D721Med (cell line): ENCODE measurements at regions not wholly inside any gene's neighbourhood (a gene's known extent, or its start where the extent isn't known, plus 50 kb on each side); places are given as distances from the start of the nearest gene placed in this dataset.

Experiments used
- DNase-seq: peaks from one replicate; pipeline ENCODE4 v3.0.0; 2011; ENCODE audit warnings: low spot score; ENCODE audit not compliant: insufficient read length
- FAIRE-seq: peaks from 2 replicates; lab custom pipeline; 2011; peaks lifted over from hg19 to GRCh38; lab: Jason Lieb, UNC
- TF ChIP-seq, protein P1 (sequence below): IDR thresholded peaks from 2 replicates; pipeline ENCODE4 v1.5.1; 2012; ENCODE audit warnings: mild to moderate bottlenecking, control low read depth; ENCODE audit not compliant: insufficient read depth; ENCODE audit errors: missing control alignments

DNA sequence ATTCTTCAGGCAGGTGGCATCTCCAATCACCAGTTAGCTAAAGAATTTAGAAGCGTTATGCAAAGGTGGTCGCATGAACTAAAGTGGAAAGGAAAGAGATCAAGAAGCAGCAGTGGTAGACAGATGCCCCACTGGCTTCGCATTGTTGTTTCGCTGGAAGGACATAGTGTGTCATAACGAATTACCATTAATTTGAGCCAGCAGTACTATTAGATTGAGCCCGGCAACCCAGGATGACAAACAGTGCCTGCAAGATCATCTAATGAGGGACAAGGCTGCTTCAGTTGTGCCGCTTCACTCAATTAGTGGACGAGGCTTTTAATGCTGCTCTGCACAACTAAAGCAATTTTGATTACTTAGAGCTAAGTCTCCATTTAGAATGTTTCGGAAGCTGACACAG lies 274.5 kb upstream of the SOX5 start:
- no peak for DNase-seq
- TF ChIP-seq, protein P1, sequence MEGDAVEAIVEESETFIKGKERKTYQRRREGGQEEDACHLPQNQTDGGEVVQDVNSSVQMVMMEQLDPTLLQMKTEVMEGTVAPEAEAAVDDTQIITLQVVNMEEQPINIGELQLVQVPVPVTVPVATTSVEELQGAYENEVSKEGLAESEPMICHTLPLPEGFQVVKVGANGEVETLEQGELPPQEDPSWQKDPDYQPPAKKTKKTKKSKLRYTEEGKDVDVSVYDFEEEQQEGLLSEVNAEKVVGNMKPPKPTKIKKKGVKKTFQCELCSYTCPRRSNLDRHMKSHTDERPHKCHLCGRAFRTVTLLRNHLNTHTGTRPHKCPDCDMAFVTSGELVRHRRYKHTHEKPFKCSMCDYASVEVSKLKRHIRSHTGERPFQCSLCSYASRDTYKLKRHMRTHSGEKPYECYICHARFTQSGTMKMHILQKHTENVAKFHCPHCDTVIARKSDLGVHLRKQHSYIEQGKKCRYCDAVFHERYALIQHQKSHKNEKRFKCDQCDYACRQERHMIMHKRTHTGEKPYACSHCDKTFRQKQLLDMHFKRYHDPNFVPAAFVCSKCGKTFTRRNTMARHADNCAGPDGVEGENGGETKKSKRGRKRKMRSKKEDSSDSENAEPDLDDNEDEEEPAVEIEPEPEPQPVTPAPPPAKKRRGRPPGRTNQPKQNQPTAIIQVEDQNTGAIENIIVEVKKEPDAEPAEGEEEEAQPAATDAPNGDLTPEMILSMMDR: no peak
- no peak for FAIRE-seq

DNA sequence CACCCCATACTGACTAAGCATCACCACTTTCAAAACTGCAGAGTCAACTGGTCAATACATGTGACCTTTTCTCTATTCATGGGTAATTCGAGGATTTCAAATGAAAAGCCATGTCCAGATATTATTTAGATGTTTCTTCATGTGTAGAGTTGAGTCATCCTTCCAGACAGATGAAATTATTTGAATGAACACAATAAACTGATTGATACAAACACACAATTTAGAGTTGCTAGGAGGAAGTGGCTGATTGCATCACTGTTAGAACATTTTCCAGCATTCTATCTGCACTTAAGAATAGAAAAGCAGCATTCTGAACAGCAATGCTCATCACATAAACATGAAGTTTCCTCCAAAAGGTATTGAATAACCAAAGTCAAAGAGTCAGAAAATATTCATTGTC lies 273.5 kb upstream of the SOX5 start:
- FAIRE-seq (no peak), DNase-seq (no peak)
- TF ChIP-seq, protein P1: no peak

DNA sequence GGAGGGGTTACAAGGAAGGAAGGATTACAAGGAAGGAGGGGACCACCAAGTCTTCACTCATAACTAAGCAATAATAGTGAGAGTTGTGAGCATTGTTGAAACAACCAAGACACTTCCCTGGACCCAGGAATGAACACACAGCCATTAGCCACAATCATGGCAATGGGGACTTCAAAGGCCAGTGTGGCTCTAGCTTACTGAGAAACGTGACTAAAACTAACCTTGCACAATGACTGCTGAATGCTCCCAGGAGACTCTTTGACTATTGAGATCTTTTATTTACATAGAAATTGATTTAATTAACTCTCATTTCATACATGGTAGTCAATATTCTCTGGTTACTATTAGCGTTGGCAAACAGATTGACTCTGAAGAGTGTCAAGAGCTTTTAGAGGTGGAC lies 263.0 kb upstream of the SOX5 start:
- DNase-seq (no peak), FAIRE-seq (no peak)
- TF ChIP-seq, protein P1: no peak

DNA sequence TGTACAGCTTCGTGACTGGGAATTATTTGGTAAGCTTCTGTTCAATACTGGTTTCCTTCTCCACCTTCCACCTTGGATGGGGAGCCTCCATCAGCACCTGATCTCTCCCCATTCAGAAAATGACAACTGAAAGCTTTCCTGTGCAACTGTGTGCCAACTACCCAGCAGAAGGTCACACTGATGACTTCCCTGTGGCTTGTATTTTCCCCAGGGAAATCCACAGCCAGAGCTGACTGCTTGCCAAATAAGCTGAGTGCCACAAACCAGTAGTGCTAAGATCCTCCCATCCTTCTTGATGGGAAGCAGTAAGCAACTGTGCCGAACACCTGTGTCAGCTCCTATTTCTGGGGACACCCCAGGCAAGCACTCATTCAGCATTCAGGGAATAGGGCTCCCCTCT lies 257.2 kb upstream of the SOX5 start:
- TF ChIP-seq, protein P1: no peak
- no peak for DNase-seq
- FAIRE-seq: no peak

DNA sequence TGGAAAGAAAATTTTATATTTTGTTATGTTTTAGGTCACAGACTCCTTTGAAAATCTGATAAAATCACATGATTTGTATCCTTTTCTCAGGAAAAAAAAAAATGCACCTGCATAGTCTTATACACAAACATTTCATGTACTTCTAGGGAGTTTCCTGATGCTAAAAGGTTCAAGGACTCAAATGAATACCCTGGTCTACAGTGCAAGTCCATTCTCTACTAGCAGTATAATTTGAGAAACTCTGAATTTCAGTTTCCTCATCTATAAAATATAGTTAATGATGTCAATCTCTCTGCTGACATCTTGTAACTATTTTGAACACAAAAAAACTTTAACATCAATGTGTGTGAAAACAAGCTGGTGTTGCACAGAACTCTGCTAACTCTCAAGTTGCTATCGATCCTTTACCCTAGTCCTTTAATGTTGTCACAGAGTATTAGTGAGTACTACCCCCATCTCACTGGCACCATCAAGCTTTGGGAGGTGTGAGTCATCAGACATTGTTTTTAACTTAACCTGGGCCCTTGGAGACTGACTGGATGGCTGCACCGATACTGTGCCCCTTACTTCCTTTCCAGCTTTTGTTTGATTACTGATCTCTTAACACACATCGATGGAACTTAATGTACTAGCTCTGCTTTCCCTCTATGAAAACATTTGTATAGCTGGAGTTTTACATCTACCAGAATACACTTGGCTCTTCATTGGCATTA lies 251.9 kb upstream of the SOX5 start:
- TF ChIP-seq, protein P1: no peak
- DNase-seq (no peak), FAIRE-seq (no peak)

DNA sequence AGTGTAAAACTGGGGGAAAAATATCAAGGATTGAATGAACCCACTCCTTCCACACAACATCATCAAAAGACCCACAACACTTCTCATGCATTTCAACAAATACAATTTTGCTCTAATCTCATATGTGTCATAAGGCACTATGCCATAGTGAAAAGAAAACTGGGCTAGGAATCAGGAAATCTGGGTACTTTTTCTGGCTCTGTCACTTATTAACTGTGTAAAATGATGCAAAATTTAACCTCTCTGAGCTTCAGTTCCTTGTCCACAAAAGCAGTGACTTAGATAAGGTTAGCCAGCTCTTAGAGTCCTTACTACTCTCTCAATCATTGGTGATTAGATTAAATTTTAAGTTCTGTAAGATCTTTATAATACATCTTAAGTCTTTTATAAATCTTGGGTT lies 250.5 kb upstream of the SOX5 start:
- TF ChIP-seq, protein P1: no peak
- DNase-seq: no peak
- no peak for FAIRE-seq

DNA sequence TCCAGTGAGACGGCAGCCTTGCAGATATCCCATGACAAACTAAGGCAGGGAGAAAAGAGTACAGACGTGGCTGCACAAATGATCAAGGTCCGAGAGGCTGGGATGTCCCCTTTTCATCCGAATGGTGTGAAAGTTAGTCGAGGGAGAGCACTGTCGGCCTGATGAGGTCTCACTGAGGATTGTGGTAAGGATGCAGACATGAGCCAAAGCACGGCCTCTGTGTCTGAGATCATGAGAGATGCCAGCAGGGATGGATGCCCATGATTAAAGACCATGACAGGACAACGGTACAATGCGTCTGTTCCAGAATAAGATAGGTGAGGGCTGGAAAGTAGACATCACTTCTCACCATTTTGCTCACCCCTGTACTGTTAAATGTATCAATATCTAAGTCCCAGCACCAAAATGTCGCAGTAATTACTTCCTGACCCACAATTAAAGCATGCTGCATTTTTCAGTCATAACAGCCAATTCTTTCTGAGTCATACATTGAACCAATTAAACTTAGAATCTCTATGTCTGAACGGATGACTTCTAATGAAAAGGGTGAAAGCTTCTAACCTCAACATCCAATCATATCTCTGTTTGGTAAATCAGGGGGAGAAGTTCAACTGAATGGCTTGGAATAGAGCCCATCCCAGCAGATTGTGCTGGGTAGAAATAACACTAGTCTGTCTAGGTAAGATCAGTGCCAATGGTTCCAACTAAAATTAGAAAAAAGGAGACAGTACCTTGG lies 249.6 kb upstream of the SOX5 start:
- DNase-seq (no peak), FAIRE-seq (no peak)

More for the DNA sequence above, 249.6 kb upstream of the SOX5 start:
- TF ChIP-seq, protein P1: no peak
